DND-41 (cell line): ENCODE measurements at regions not wholly inside any gene's neighbourhood (a gene's known extent, or its start where the extent isn't known, plus 50 kb on each side); places are given as distances from the start of the nearest gene placed in this dataset.

Experiments used
- ATAC-seq: fragments of 200-7000 bp; cut with Tn5 transposase; 3 replicates; pipeline ENCODE4 v1.9.1; 2021; ENCODE audit warnings: low read depth; ENCODE audit not compliant: insufficient read depth
- DNase-seq: peaks from one replicate; pipeline ENCODE4 v3.0.0-alpha.2; 2020
- H2AFZ ChIP-seq: 2 replicates; pipeline ENCODE4 v1.6.0; 2012; ENCODE audit warnings: low read depth, low read length
- H3K27ac ChIP-seq: 2 replicates; pipeline ENCODE4 v1.5.1; 2012; ENCODE audit warnings: low read length, inconsistent platforms
- H3K27me3 ChIP-seq: fragments of 200-600 bp; sonication (generic); 2 replicates; pipeline ENCODE4 v1.6.0; 2012; ENCODE audit warnings: low read length, mild to moderate bottlenecking, inconsistent platforms; ENCODE audit not compliant: insufficient read depth, poor library complexity
- H3K36me3 ChIP-seq: 2 replicates; pipeline ENCODE4 v1.5.1; 2012; ENCODE audit warnings: low read length, inconsistent platforms; ENCODE audit not compliant: insufficient read depth
- H3K4me1 ChIP-seq: 2 replicates; pipeline ENCODE4 v1.5.1; 2012; ENCODE audit warnings: mild to moderate bottlenecking, low read length; ENCODE audit not compliant: insufficient read depth
- H3K4me2 ChIP-seq: 2 replicates; pipeline ENCODE4 v1.6.0; 2012; ENCODE audit warnings: mild to moderate bottlenecking, moderate library complexity, low read length, inconsistent platforms; ENCODE audit not compliant: insufficient read depth
- H3K4me3 ChIP-seq, 2 experiments: fragments of 200-600 bp in 1 of 2; shearing (Covaris generic) in 1 of 2; 2 replicates each; pipeline ENCODE4 v1.5.1; 2012 to 2016; ENCODE audit warnings: inconsistent platforms in 2 of 2, low read length in 2 of 2, mild to moderate bottlenecking in 2 of 2, low read depth in 1 of 2, moderate library complexity in 1 of 2
- H3K79me2 ChIP-seq: 2 replicates; pipeline ENCODE4 v1.6.0; 2012; ENCODE audit warnings: low read length, inconsistent platforms; ENCODE audit not compliant: insufficient read depth
- H3K9ac ChIP-seq: 2 replicates; pipeline ENCODE4 v1.6.0; 2012; ENCODE audit warnings: low read depth, mild to moderate bottlenecking, inconsistent platforms, low read length, moderate library complexity
- H3K9me3 ChIP-seq: 2 replicates; pipeline ENCODE4 v1.5.1; 2012; ENCODE audit warnings: low read length, moderate library complexity, mild to moderate bottlenecking, inconsistent platforms; ENCODE audit not compliant: insufficient read depth, severe bottlenecking
- H4K20me1 ChIP-seq: 2 replicates; pipeline ENCODE4 v1.6.0; 2012; ENCODE audit warnings: low read length; ENCODE audit not compliant: insufficient read depth
- EZH2 ChIP-seq: IDR thresholded peaks from 3 replicates; pipeline ENCODE4 v1.6.1; 2012; ENCODE audit warnings: borderline replicate concordance, low read depth, mild to moderate bottlenecking, moderate library complexity, low read length, inconsistent platforms; ENCODE audit not compliant: severe bottlenecking
- TF ChIP-seq, protein P1 (sequence below): IDR thresholded peaks from 2 replicates; pipeline ENCODE4 v1.5.1; 2012; ENCODE audit warnings: borderline replicate concordance, low read length, moderate library complexity, mild to moderate bottlenecking; ENCODE audit not compliant: poor library complexity, severe bottlenecking; ENCODE audit errors: extremely low read depth

DNA sequence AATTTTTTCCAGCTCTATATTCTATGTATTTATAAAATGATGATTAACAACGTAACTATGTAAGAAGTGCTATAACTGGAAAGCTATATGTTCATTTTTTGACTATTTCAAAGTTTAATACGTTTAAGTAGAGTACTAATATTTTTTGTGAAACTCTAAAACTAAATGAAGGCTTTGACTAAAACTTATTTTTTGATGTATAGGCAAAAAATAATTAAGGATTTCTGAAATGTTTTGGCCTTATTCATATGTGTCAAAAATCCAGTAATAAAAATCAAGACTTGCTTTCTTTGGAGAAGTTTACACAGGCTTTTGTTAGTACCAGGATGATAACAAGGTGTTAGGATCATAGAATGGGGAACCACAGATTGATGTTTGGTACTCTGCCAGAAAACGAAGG, 58.2 kb upstream of the ZEB2 start:
- ATAC-seq (no peak), DNase-seq (no peak)
- Histone ChIP-seq H3K4me1 (peaks cover 35% of the 10 kb centered on the region), H3K4me3 (no peak overlapping the region), H3K79me2 (no peaks in the 10 kb centered on the region), H3K9ac (no peak overlapping the region), H3K4me2 (no peak overlapping the region), H4K20me1 (no peaks in the 10 kb centered on the region), H3K27ac (no peak overlapping the region), H3K36me3 (no peaks in the 10 kb centered on the region), H3K9me3 (no peaks in the 10 kb centered on the region), H2AFZ (no peak overlapping the region), H3K27me3 (no peaks in the 10 kb centered on the region)
- TF ChIP-seq, protein P1, sequence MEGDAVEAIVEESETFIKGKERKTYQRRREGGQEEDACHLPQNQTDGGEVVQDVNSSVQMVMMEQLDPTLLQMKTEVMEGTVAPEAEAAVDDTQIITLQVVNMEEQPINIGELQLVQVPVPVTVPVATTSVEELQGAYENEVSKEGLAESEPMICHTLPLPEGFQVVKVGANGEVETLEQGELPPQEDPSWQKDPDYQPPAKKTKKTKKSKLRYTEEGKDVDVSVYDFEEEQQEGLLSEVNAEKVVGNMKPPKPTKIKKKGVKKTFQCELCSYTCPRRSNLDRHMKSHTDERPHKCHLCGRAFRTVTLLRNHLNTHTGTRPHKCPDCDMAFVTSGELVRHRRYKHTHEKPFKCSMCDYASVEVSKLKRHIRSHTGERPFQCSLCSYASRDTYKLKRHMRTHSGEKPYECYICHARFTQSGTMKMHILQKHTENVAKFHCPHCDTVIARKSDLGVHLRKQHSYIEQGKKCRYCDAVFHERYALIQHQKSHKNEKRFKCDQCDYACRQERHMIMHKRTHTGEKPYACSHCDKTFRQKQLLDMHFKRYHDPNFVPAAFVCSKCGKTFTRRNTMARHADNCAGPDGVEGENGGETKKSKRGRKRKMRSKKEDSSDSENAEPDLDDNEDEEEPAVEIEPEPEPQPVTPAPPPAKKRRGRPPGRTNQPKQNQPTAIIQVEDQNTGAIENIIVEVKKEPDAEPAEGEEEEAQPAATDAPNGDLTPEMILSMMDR, result no peak
- TF ChIP-seq EZH2, result no peak

GRCh38 chr2:144572977-144573376, 53.1 kb upstream of the ZEB2 start:
- Histone ChIP-seq H3K4me3 (no peak overlapping the region), H3K27me3 (no peaks in the 10 kb centered on the region), H4K20me1 (no peaks in the 10 kb centered on the region), H3K4me2 (no peak overlapping the region), H3K36me3 (no peaks in the 10 kb centered on the region), H3K4me1 (no peaks in the 10 kb centered on the region), H3K9me3 (no peaks in the 10 kb centered on the region), H3K9ac (no peak overlapping the region), H3K27ac (no peak overlapping the region), H2AFZ (no peak overlapping the region), H3K79me2 (no peaks in the 10 kb centered on the region)
- ATAC-seq (no peak), DNase-seq (no peak)
- TF ChIP-seq, protein P1, result no peak
- TF ChIP-seq EZH2, result no peak

DNA sequence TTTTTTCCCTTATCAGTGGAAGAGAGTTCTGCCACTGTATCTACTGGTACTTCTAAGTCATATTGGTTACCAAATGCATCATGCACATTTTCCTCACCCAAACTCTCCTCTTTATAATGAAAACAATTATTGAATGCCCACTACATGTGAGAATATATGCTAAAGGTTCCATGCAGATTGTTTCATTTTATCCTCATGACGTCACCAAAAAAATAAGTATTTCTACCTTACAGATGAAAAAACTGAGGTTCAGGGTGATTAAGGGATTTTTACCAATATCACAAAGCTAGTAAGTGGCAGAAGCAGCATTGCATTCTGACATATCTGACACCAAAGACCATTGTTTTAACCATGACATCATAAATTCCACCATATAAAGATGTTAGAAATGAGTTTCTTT, 51.9 kb upstream of the ZEB2 start:
- Histone ChIP-seq H2AFZ (no peak overlapping the region), H3K27me3 (no peaks in the 10 kb centered on the region), H3K9ac (no peak overlapping the region), H3K4me2 (no peak overlapping the region), H3K27ac (no peak overlapping the region), H3K79me2 (no peaks in the 10 kb centered on the region), H3K9me3 (no peaks in the 10 kb centered on the region), H3K4me3 (no peak overlapping the region), H3K4me1 (no peaks in the 10 kb centered on the region), H4K20me1 (no peaks in the 10 kb centered on the region), H3K36me3 (no peaks in the 10 kb centered on the region)
- TF ChIP-seq, protein P1, result no peak
- TF ChIP-seq EZH2, result no peak
- no peak for ATAC-seq
- DNase-seq, result no peak

GRCh38 chr2:144570566-144570965, 50.6 kb upstream of the ZEB2 start:
- no peak for TF ChIP-seq EZH2
- TF ChIP-seq, protein P1, result no peak
- no peak overlapping the region for H3K4me2 ChIP-seq
- no peaks in the 10 kb centered on the region for H4K20me1 ChIP-seq
- no peak overlapping the region for H3K4me3 ChIP-seq
- H3K36me3 ChIP-seq, result no peaks in the 10 kb centered on the region
- no peaks in the 10 kb centered on the region for H3K27me3 ChIP-seq
- ATAC-seq, result no peak
- H3K9me3 ChIP-seq, result no peaks in the 10 kb centered on the region
- H2AFZ ChIP-seq, result no peak overlapping the region
- no peak overlapping the region for H3K9ac ChIP-seq
- no peak overlapping the region for H3K27ac ChIP-seq
- no peaks in the 10 kb centered on the region for H3K79me2 ChIP-seq
- DNase-seq, result no peak
- H3K4me1 ChIP-seq, result no peaks in the 10 kb centered on the region
